ENCODE measurements at regions not wholly inside any gene's neighbourhood (a gene's known extent, or its start where the extent isn't known, plus 50 kb on each side); places are given as distances from the start of the nearest gene placed in this dataset.

DNA sequence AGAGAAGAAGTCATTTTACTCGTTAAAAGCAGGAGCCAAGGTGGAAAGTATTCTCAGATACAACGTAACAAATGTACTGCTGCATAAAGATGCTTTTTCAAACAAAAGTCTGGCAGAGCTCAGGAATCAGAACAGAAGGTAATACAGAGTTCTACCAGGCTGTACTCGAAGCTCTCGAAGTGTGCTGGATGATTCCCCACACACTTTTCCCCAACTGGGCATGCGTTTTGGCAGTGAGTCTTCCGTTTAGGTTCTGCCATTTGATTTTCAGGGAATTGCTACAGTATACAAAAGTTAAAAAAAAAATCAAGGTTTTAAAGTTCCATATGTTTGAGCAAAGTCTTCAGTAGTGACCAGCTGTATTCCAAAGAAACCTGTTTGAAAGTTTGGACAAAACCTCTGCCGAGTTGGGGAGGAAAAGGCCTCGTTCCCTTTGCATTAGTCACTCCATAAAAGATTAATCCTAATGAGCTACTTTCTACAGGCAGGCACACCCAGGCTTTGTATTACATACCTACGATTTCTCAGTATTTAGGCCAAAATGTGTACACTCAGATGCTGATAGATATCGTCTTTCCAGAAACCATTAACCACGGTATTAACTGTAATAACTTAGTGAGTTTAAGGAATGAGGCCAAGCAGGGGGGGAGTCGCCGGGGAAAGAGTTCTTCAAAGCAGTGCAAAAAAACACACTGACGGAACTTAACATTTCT is 477.1 kb downstream of the LMO4 start:
- in situ Hi-C loops (cut with MboI; ENCODE audit: low sequenced_read_pairs), result no loop called here

DNA sequence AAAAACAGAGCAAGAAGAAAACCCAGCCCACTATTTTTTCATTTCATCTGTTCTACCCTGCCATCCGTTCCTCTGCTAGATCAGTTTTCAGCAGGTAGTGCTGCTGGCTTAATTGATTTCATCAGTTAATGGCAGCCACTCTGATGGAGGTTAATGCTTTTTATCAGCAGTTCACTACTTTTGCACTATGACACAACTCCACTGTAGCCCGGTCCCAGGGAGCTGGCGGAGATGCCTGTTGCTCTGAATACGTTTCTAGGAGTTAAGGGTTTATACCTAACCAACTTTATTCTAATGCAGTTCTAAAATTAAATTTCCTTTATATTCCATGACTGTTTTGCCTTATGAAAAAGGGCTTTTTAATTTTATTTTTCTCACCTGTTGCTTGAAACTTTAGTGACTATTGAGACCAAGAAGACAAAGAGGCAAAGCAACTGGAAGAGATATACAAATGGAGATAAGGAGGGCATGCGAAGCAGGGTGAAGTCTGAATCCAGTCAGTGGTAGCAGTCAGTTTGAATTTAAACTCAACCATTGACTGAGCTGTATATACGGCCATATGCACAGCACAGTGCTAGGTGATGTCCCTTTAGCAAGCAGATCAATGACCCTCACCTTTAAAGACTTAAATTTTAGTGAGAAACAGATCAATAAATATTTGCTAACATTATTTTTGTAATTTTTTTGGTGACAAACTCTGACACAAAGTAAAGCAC is 477.9 kb downstream of the LMO4 start:
- in situ Hi-C loops (cut with MboI; ENCODE audit: low sequenced_read_pairs), result no loop called here

DNA sequence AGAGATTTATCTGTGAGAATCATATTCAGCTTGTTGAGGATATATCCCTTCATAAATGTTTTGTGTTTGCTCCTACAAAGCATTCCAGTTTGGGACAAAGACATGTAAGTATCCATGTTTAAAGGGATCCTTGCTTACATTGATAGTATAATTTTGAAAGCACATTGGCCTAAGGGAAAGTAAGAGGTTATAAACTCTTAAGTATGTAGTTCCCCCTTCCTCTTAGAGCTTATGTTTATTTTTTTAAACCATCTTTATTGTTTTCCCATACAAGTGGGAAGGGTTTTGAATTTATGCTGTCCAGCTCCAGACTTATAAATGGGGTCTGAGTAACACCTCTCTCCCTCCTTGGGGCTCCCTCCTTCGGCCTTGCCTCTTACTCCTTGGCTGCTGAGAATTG is 481.5 kb downstream of the LMO4 start:
- in situ Hi-C loops (cut with MboI; ENCODE audit: low sequenced_read_pairs), result no loop called here

DNA sequence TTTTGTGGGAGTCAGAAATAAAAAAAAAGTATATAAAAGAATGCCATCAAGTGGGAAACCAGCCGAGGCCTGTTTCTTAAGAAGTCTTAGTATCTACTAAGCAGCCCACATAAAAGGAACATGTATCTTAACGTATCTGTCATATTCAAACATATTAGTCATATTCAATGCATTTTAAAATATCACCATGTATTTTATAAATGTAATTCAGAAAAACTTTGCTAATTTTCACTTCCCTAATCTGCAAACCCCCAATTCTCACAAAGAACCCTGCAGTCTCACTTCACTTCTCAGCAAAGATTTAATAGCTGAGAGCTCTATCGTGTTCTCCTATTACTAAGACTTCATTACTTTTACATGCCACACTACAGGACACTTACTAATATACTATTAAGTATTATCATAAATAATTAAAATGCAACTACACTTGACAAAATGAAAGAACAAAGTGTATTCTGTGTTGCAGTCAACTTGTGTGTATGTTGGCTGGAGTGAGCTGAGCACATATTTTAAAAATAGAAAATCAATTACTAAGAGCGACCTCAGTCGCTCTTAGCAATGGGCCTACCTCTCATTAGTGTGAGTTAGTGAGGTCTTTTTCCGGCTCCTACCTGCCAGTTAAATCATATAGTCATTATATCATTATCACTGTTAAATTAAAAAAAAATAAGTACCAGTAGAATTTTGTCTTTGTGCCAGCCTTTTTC is 484.3 kb downstream of the LMO4 start:
- in situ Hi-C loops (cut with MboI; ENCODE audit: low sequenced_read_pairs), result no loop called here

DNA sequence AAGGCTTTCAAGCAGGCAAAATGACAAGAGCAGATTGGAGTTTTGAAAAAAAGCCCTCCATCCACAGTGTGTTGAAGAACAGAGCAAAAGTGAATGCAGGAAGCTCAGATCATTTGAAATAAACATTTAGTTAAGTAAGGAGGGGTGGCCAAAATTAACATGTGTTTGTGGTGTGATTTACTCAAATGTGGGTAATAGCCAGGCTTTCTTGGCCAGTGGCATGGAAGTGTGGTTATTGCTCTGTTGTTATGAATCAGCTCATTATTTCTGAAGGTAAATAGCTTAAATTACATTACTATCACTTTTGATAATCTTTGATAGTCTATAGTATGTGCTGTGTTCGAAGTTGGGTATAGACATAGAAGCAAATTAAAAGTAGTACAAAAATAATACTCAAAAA is 485.9 kb downstream of the LMO4 start:
- in situ Hi-C loops (cut with MboI; ENCODE audit: low sequenced_read_pairs), result no loop called here

DNA sequence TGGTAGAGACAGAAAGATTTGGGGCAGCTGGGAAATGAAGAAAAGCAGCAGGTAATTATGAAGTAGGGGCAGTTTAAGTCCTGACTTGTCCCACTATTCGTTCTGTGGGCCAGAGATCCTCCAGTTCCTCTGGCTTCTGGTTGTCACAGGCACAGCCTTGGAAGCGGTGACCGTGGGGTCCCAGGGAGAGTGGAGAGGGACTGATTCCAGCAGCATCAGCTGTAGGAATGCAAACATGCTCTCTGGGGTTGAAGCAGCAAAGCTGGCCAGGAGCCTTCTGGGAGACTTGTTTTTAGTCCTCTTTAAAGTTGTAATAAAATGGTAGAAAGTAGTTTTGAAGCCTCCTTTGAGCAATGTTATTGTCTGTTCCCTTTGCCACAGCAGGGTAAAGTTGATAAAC is 488.0 kb downstream of the LMO4 start:
- in situ Hi-C loops (cut with MboI; ENCODE audit: low sequenced_read_pairs), result no loop called here

DNA sequence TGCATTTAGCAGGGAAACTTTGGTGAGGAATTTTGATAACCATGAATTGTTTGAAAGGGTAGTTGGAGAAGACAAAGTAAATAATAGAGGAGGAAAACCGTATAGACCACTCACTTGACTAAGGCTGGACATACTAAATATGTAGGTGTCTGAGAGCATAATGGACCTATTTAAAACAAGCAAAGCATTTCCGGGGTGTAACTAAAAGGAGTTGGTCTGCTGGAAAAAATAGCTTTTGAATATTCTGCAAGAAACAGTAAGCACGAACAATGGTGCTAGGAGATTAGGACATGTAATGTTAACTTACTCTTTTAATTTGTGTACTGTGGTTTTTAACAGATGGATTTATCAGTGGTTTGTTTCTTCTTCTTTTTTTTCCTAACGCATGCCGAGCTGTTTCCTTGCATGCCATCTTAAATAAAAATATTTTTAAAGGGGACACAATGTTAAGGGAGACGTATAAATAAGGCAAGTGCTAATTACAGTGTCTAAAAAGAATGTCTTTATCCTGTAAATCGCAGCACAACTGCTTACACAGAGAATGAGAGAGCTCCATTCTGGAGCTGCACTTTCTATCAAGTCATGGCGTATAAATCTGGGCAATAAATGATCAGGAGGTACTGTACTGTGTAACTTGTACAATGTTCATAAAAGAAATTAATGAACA is 492.1 kb downstream of the LMO4 start:
- in situ Hi-C loops (cut with MboI; ENCODE audit: low sequenced_read_pairs), result no loop called here

DNA sequence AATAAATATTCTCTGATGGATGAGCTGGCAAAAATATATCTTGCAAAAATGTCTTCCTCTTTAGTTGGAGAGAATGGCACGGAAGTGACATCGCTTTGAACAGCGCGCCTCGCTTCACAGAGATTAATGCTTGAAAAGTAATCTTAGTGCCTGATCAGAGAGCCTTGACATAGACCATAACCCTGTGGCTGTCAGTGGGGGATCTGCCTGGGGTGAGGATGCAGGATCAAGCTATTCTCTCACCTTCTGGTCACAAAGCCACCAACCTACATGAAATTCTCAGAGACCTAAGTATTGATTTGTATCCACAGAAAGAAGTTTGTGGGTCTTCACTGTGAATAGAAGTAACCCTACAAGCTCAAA is 492.6 kb downstream of the LMO4 start:
- in situ Hi-C loops (cut with MboI; ENCODE audit: low sequenced_read_pairs), result no loop called here

DNA sequence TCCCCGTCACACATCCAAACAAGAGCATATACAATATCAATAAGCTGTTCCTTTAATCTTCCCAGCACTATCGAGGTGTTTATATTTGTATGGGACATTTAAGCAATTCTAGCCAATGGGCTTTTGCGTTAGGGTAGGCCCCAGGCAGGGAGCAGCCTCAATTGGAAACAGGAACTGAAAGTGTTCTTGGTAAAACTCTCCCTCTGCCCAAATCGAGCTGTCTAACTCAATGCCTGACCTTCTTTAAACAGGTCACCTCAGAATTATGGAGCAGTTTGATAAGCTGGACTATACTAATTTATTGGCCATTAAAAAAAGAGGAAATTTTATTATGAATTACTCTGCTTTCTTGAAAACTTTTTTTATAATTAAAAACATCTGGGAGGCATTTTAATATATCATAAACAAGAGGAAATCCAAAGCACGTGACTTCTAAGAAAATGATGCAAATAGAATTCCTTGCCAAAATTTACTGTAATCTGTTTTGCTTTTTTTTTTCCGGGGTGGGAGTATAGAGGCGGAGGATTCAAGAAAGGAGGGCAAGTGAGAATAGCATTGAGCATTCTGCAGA is 498.1 kb downstream of the LMO4 start:
- in situ Hi-C loops (cut with MboI; ENCODE audit: low sequenced_read_pairs), result no loop called here

DNA sequence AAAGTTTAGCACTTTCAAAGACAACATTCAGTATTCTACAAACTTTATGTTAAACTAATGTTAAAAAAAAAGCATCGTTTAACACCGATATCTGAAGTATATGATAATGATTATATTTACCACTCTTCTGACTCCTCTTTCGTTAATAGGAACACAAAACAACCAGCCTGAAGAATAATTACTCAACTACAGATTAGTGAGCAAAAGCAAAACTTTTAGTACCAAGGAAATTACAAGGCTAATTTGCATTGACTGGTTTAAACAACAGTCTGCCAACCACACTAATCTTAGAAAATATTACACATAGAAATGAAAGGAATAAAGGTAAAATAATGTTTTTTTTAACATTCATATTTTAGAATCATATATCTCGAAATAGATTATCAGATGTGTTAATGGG is 500.7 kb downstream of the LMO4 start:
- in situ Hi-C loops (cut with MboI; ENCODE audit: low sequenced_read_pairs), result no loop called here

DNA sequence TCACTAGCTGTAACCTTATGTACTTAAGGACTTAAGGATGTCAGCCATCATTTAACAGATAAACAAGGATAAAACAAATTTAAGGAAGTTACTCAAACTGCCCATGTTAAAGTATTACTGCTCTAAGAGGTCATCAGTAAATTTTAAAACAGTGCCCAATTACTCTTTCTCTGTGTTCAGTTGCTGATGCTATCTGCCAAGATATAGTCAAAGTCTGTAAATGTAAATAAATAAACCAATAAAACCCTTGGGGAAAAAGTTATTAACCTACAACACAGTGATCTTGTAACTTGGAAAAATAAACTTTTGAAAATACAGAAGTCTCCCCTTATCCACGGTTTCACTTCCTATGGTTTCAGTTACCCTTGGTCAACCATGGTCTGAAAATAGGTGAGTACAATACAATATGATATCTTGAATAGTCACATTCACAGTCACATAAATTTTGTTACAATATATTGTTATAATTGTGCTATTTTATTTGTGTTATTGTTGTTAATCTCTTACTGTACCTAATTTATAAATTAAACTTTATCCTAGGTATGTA is 501.8 kb downstream of the LMO4 start:
- in situ Hi-C loops (cut with MboI; ENCODE audit: low sequenced_read_pairs), result no loop called here

DNA sequence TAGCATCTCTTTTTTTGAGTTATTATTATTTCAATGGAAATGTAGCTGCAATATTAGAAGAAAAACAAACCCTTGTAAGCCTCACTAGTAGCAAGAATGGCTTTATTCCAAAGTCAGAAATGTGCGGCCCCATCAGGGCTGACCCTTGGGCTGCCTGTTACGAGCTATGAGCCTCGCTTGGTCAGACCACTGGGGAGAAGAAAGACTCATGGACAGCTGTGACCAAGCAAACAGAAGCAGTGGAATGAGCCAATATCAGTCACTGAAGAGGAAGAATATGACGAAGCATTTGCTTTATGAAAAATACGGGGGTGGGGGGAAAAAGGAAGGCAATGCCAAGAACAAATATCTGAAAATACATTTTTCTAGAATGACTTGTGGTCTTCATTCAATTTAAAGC is 504.5 kb downstream of the LMO4 start:
- in situ Hi-C loops (cut with MboI; ENCODE audit: low sequenced_read_pairs), result no loop called here

DNA sequence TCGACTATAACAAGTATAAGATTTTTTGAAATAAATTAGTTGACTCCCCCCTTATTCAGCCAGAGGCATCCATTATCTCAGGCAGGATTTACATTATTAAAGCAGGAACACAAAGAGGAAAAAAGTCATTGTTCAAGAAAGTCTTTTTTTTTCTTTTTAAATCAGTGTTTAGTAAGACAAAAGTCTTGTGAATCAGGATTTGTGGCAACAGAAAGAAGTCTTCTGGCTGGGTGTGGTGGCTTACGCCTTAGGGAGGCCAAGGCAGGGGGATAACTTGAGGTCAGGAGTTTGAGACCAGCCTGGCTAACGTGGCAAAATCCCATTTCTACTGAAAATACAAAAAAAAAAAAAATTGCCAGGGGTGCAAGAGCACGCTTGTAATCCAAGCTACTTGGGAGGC is 505.5 kb downstream of the LMO4 start:
- in situ Hi-C loops (cut with MboI; ENCODE audit: low sequenced_read_pairs), result no loop called here

DNA sequence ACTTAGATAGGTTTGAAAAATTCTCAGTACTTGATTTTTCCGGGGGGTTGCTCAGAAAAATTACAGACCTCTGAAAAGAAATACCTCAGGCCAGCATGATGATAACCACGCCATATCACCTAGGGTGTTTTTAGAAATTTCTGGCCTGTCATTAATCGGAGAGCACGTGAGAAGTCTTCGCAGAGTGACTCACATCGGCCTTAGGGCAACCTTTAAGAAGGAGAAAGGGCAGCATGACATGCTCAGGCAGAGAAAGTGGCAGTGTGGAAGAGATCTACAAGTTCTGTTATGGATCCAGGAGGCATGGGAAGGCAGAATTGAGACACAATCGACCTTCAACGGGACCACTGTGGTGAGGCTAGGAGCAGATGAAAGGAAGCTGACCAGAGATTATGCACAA is 506.3 kb downstream of the LMO4 start:
- in situ Hi-C loops (cut with MboI; ENCODE audit: low sequenced_read_pairs), result no loop called here

DNA sequence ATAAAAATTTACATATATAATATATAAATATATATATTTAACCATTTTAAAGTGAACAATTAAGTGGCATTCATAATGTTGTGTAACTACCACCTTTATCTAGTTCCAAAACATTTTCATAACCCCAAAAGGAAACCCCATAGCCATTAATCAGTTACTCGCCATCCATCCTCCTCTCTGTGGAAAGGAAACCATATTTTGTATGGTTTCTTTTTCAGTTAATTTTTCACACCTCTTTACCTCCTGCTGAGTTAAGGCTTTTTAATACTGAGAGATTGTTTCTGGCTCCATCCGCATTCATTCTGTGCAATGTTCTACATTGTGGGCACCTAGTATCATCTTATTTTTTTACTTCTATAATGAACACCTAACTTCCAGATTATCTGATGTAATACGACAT is 512.1 kb downstream of the LMO4 start:
- in situ Hi-C loops (cut with MboI; ENCODE audit: low sequenced_read_pairs), result no loop called here

DNA sequence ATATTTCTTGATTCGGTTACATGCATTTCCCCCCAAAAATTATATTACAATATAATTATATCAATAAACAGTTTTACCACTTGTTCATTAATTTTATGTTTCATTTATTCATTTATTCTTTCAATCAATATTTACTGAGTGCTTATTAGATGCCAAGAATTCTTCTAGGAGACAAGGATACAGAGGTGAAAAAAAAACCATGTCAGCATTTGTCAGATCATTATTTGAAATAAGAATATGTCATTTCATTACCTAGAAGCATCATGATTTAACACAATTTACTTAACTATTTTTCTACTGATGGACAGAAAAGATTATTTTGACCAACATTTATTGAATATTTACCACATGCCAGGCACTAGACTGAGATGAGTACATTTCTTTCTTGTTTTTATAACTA is 512.7 kb downstream of the LMO4 start:
- in situ Hi-C loops (cut with MboI; ENCODE audit: low sequenced_read_pairs), result no loop called here

DNA sequence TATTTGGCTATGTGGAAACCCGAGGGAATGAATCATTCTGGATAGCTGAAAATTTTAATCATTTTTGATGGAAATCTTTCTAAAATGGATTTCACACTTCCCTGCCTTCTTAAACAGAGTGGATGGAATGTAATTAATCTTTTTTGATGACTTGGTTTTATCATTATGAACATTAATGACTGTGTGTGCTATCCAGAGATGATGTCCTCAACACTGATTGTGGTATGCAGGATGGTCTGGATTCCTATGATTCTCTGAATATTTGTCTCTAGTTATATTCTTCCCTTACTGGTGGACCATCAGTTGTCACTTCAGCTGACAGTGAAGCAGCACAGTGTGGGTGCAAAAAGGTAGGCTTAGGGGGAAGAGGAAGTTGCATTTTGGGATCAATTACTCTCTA is 513.5 kb downstream of the LMO4 start:
- in situ Hi-C loops (cut with MboI; ENCODE audit: low sequenced_read_pairs), result no loop called here

DNA sequence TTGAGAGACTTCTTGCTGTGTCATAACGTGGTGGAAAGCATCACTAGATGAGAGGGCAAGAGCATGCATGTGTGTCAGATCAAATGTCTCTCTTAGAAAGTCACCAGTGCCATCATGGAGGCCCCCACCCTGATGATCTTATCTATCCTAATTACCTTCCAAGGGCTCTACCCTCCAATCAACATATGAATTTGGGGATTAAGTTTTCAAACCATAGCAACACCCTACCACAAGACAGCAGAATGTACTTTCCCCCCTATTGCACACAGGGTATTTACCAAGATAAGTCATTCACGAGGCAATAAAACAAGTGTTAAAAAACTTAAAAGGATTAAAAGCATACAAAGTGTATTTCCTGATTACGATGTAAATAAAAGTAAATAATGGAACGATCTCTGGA is 515.6 kb downstream of the LMO4 start:
- in situ Hi-C loops (cut with MboI; ENCODE audit: low sequenced_read_pairs), result no loop called here

DNA sequence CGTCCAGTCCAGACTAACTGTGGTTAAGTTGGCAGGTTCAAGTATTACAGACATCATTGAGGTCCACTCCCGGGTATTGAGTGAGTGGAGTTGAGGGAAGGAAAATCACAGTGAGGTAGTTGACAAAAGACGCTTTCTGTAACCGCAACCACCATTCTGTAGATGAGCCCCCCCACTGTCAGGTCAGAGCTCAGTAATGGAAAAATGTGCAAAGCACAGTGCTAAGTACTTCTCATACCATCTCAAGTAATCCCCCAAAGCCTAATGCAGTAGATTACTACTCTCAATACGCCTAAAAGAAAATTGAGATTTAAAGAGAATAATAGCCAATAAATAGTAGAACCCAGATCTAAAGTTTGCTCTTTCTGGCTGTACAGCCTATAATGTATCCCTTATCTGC is 522.8 kb downstream of the LMO4 start:
- in situ Hi-C loops (cut with MboI; ENCODE audit: low sequenced_read_pairs), result no loop called here

DNA sequence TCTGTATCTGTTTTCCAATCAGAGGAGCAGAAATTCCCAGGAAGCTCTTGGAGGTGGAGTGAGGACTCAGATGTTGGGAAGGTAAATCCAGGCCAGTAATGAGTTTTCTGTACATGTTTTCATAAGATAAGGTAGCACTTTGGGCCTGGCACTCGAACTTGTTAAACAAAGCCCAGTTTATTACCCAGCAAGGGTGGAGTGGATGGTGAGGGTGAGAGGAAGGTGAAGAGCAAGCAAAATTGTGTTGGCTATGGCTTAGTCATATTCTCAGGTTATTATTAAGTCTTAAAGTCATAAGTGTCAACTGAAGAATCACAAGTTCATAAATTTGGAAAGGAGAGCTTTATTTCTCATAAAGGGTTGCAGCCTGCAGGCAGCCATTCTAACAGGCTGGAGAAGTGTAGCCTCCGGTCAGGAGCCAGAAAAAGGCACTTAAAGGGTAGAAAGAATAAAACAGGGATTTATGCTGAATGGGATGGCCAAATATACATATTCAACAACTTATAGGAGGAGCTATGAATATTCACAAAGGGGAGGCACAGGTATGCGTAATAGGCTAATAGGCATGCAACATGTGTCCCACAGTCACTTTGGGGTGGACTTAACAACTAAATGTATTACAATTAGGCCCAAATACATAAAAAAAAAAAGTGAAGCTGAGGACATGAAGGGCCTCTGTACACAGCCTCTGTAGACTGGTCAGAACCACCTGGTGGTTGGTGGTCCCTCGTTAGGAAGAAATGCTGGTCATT is 523.9 kb downstream of the LMO4 start:
- in situ Hi-C loops (cut with MboI; ENCODE audit: low sequenced_read_pairs), result no loop called here

Measured in HL-60/S4 (cell line).